Left lung (tissue), 4 donors: ENCODE measurements at regions not wholly inside any gene's neighbourhood (a gene's known extent, or its start where the extent isn't known, plus 50 kb on each side); places are given as distances from the start of the nearest gene placed in this dataset.

Source experiments
- ATAC-seq: fragments of 200-7000 bp; cut with Tn5 transposase; one replicate; pipeline ENCODE4 v1.9.1; 2020; ENCODE audit warnings: moderate library complexity
- DNase-seq, 4 donors: peaks; one replicate each; pipeline ENCODE4 v3.0.0-alpha.2; 2013 to 2020
- H3K27ac ChIP-seq, 2 donors: fragments of 200-600 bp; sonication (generic) in 1 of 2; one replicate each; pipeline versions ENCODE4 v1.5.0 to v1.8.0; 2020 to 2021
- H3K27me3 ChIP-seq, 2 donors: fragments of 200-600 bp; sonication (generic) in 1 of 2; one replicate each; pipeline versions ENCODE4 v1.5.0 to v1.8.0; 2020 to 2021
- H3K36me3 ChIP-seq, 2 donors: fragments of 200-600 bp; sonication (generic) in 1 of 2; one replicate each; pipeline versions ENCODE4 v1.5.0 to v1.8.0; 2020 to 2021
- H3K4me1 ChIP-seq, 2 donors: fragments of 200-600 bp; one replicate each; pipeline ENCODE4 v1.8.0; 2021
- H3K4me3 ChIP-seq, 2 donors: fragments of 200-600 bp; sonication (generic) in 1 of 2; one replicate each; pipeline versions ENCODE4 v1.5.0 to v1.8.0; 2020 to 2021; ENCODE audit warnings: mild to moderate bottlenecking in 1 of 2
- H3K9me3 ChIP-seq, 2 donors: fragments of 200-600 bp; sonication (generic) in 1 of 2; one replicate each; pipeline versions ENCODE4 v1.5.0 to v1.8.0; 2020 to 2021
- intact Hi-C, 2 donors: fragments of 100-400 bp; cut with DNase I; formaldehyde crosslinking; loops; one replicate each; pipeline versions ENCODE4 v1.11.2 to v1.14.2; 2022
- TF ChIP-seq, protein P1 (sequence below), 2 donors: fragments of 200-600 bp; sonication (generic) in 1 of 2; IDR thresholded peaks; one replicate each; pipeline versions ENCODE4 v1.5.0 to v1.8.0; 2021; ENCODE audit warnings: antibody characterized with exemption in 2 of 2
- donor health status: DM: no; HTN: yes; CAD: no.
- donor health status: DM: no; HTN: no; CAD: no.

DNA sequence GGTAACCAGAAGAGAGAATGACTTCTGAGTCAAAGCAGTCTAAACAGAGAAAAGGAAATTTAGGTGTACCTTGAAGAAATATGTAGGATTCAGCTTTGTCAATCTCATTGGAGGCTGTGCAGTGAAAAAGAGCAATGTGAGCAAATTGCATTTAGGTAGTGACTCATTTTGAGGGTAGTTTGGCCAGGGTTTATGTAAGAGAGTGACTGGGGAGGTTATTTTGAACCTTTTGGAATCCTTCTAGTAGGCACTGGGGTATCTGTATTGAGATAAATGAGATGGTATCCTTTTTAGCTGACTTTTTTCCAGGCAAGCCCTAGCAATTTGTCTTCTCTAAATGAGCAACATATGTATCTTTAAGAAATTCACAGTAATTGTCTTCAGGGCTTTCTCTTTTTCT lies 95.9 kb downstream of the DISP1 start:
- TF ChIP-seq, protein P1, sequence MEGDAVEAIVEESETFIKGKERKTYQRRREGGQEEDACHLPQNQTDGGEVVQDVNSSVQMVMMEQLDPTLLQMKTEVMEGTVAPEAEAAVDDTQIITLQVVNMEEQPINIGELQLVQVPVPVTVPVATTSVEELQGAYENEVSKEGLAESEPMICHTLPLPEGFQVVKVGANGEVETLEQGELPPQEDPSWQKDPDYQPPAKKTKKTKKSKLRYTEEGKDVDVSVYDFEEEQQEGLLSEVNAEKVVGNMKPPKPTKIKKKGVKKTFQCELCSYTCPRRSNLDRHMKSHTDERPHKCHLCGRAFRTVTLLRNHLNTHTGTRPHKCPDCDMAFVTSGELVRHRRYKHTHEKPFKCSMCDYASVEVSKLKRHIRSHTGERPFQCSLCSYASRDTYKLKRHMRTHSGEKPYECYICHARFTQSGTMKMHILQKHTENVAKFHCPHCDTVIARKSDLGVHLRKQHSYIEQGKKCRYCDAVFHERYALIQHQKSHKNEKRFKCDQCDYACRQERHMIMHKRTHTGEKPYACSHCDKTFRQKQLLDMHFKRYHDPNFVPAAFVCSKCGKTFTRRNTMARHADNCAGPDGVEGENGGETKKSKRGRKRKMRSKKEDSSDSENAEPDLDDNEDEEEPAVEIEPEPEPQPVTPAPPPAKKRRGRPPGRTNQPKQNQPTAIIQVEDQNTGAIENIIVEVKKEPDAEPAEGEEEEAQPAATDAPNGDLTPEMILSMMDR (IDR thresholded peaks at IDR 0.05), result no peak
- ATAC-seq (no peak), DNase-seq (no peak)
- Histone ChIP-seq H3K36me3 (no peaks in the 10 kb centered on the region), H3K9me3 (no peaks in the 10 kb centered on the region), H3K4me1 (peaks cover 4 to 16% of the 10 kb centered on the region in 2 donors), H3K27ac (no peak overlapping the region), H3K4me3 (no peak overlapping the region), H3K27me3 (no peaks in the 10 kb centered on the region)
- intact Hi-C loops, result no loop called here

DNA sequence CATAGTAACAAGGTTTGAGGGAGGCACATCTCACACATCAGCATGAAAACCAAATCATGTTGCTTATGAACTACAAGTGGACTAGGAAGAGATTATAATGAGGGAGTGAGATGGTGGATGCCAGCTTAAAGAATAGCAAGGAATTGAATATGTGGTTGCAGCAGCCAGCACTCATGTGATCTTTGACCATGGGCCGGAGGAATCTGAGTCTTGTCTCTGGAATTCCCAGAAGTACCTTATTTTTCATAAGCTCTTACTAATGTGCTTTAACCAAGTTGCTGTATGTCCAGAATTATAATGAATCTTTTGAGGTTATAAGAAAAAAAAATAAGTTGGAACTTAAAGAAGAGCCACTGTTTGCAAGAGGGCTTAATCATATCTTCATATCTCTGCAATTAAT lies 97.0 kb downstream of the DISP1 start:
- peaks cover 4 to 16% of the 10 kb centered on the region in 2 donors for H3K4me1 ChIP-seq
- DNase-seq, result no peak
- ATAC-seq, result no peak
- intact Hi-C loops, result no loop called here
- peaks cover 0 to 3% of the 10 kb centered on the region in 2 donors for H3K9me3 ChIP-seq
- H3K4me3 ChIP-seq, result no peak overlapping the region
- H3K27me3 ChIP-seq, result no peaks in the 10 kb centered on the region
- TF ChIP-seq, protein P1 (IDR thresholded peaks at IDR 0.05), result no peak
- no peak overlapping the region for H3K27ac ChIP-seq
- H3K36me3 ChIP-seq, result no peaks in the 10 kb centered on the region

DNA sequence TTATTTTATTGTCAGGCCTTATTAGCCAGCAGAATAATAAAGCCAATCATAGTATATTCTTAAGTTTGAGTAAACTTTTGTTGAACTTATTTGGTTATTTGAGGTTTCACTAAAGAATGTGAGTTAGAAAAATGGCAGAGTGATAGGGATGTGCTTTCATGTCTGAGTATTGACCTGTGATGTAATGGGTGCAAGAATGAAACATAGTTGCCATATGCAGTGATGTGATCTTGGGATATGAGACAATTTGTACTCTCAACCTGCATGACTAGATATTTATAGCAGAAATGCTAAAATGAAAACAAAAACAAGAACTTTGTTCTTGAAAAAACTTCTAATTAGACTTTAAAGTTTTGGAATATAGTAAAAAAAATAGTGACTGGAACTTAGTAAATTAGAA lies 97.9 kb downstream of the DISP1 start:
- Histone ChIP-seq H3K4me1 (peaks cover 4 to 16% of the 10 kb centered on the region in 2 donors), H3K27ac (no peak overlapping the region), H3K36me3 (no peaks in the 10 kb centered on the region), H3K9me3 (peaks cover 0 to 12% of the 10 kb centered on the region in 2 donors), H3K4me3 (no peak overlapping the region), H3K27me3 (no peaks in the 10 kb centered on the region)
- TF ChIP-seq, protein P1 (IDR thresholded peaks at IDR 0.05), result no peak
- no peak for ATAC-seq
- intact Hi-C loops, result no loop called here
- DNase-seq, result no peak

DNA sequence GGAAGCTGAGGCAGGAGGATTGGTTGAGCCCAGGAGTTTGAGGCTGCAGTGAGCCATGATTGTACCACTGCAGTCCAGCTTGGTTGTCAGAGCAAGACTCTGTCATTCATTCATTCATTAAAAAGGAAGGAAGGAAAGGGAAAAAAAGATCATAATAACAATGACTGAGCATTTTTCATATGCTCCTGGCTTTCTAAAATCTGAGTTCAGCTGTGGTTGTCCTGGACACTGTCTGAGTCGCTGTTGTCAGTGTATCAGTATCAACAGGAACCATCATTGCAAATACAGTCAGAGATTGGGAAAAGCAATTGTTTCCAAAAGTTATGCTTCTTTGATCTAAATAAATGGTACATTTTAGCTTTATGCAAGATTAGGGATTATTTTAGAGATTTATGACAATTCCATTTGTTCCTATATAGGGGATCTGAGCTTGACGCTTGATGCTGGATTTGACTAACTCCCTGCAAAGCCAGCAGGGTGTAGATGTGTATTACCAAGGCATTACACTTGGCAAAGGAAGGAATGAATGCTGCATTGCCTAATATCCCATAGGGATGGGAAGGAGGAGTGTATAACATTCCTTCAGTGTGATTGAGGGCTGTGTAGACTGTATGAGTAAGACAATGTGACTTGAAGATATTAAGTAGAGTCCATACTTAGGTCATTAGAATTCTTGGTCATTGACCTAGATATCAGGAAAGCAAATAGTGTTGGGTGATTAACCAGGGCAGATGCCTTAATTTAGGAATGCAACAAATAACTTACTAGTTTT lies 100.2 kb downstream of the DISP1 start:
- Histone ChIP-seq H3K9me3 (peaks cover 0 to 16% of the 10 kb centered on the region in 2 donors), H3K4me3 (no peak overlapping the region), H3K4me1 (peaks cover 0 to 12% of the 10 kb centered on the region in 2 donors), H3K27ac (no peak overlapping the region), H3K36me3 (no peaks in the 10 kb centered on the region), H3K27me3 (no peaks in the 10 kb centered on the region)
- TF ChIP-seq, protein P1 (IDR thresholded peaks at IDR 0.05), result no peak
- ATAC-seq, result peak; percentile 85
- DNase-seq, result peak in 1 of 4 donors; percentile 8
- intact Hi-C loops, result no loop called here

DNA sequence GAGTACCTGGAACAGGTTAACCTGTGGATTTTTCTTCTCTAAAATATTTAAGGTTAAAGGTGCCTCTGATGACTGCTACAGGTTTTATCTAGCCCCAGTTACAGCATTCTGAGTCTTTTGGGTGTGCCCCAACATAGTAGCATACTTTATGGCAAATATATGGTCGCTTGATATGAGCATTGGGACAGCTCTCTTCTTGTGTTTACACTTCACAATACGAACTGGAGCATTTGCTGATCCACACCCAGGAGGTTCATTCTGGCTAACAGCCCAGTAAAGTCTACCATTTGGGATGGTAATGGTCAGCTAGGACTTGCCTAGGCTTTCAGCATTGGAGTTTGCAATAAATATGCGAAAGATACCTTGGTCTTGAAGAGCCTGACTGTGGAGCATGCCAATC lies 101.3 kb downstream of the DISP1 start:
- intact Hi-C loops, result no loop called here
- Histone ChIP-seq H3K36me3 (no peaks in the 10 kb centered on the region), H3K27ac (no peak overlapping the region), H3K4me3 (no peak overlapping the region), H3K9me3 (peaks cover 0 to 16% of the 10 kb centered on the region in 2 donors), H3K27me3 (no peaks in the 10 kb centered on the region), H3K4me1 (peaks cover 0 to 12% of the 10 kb centered on the region in 2 donors)
- ATAC-seq (peak; percentile 40), DNase-seq (no peak)
- TF ChIP-seq, protein P1 (IDR thresholded peaks at IDR 0.05), result no peak
